Daoy (cell line): ENCODE measurements at regions not wholly inside any gene's neighbourhood (a gene's known extent, or its start where the extent isn't known, plus 50 kb on each side); places are given as distances from the start of the nearest gene placed in this dataset.

Experiments
- DNase-seq: peaks from one replicate; pipeline ENCODE4 v3.0.0-alpha.2; 2015; ENCODE audit warnings: low read depth

DNA sequence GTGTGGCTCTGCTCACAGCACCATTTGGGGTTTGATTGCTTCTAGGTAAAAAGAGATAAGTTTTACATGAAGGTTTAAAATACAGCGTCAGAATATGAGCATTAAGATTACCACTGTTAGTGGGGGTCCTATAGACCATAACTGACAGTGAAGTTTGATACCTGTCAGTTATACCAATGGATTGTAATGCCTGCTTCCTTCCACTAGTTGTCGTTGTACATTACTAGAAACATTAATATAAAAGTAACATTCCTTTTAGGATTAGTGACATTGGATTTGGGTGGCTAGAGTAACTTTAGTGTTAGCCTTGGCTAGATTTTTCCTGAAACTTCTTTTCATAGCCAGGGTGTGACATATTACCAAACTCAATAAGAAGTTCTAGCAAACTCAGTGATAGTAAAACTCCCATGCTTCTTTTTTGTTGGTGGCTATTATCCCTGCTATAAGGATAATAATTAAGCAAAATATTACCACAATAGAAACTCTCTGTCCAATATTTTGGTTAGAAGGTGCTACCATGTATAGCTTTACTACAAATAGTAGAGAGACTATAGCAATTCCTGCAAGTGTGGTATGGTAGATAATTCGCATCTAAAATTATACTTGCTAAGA lies 57.1 kb downstream of the FAM181B start:
- DNase-seq: no peak

DNA sequence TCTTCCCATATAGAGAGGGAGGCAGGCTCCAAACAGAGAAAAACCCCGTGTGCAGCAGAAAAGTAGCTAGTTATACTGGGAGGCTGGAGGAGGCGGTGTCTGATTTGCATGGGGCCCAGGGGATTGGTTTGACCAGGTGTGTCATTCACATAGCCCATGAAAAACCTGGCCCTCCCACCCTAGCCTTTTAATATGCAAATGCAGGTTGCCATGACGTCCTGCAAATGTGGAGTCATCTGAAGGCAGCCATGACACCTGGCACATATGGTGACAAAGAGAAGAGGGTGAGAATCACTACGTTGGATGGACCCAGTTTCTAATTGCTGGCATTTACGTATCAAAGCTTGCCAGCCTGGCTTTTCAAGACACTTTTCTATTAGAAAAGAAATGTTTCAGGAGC lies 57.8 kb downstream of the FAM181B start:
- DNase-seq: peak; percentile 15

DNA sequence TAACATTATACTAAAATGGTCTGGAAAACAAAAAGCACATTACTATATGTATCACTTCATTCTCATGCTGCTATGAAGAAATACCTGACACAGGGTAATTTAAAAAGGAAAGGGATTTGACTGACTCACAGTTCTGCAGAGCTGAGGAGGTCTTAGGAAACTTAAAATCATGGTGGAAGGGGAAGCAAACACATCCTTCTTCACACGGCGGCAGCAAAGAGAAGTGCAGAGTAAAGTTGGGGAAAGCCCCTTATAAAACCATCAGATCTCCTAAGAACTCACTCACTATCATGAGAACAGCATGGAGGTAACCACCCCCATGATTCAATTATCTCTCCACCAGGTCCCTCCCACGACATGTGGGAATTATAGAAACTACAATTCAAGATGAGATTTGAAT lies 60.0 kb downstream of the FAM181B start:
- no peak for DNase-seq

DNA sequence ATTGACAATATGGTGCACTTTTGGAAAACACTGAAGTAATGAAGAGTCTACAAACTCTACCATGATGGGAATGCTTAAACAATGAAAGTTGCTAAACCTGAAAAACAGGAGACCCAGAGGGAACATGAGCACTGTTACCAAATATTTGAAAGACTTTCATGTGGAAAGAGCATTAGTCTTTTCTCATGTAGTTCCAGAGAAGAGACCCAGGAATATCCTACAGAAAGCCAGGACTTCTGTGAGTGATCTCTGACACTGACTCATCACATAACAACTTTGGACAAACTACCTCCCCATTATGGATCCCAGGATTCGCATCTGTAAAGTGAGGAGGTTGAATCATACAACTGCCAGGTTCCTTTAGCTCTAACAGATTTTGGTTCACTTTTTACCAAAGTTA lies 62.2 kb downstream of the FAM181B start:
- no peak for DNase-seq

DNA sequence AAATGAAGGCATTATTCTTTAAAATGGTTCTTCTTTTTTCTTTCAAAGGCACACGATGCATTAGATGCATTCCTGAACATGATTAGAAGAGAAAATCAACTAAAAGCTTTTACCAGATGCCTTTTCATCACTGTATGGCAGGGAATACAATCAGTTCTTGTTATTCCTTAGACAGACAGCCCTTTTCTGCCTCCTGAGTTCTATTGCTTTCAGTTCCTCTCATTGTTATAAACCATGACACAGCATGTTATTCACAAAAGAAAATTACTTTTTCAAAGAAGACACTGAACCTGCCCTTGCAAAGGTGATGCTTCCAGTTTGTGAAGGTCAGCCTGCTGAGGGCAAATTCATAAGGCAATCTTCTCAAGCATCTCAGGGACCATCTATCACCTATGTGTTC lies 70.1 kb downstream of the FAM181B start:
- DNase-seq: no peak

DNA sequence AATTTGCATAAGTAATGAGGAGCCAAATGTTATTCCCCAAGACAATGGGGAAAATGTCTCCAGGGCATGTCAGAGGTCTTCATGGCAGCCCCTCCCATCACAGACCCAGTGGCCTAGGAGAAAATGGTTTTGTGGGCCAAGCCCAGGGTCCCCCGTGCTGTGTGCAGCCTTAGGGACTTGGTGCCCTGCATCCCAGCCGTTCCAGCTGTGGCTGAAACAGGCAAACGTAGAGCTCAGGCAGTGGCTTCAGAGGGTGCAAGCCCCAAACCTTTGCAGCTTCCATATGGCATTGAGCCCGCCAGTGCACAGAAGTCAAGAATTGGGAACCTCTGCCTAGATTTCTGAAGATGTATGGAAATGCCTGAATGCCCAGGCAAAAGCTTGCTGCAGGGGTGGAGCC lies 79.9 kb downstream of the FAM181B start:
- DNase-seq: no peak

DNA sequence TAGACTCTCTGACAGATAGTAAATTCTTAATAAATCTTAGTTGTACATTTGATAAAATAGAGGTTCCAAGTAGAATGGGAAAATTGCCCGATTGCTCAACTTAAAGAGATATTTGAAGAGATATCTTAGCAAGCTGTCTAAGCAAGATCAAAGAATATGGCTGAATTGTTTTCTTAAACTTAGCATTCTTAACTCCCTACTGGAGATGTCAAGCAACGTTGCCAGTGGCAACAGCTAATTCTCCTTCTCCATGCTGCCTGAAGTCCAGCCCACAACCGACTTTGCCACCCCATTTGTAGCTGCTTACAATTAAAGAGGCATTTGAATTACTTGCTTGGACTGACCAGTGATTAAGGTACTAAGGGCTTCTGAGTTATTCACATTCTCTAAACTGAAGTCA lies 94.4 kb downstream of the FAM181B start:
- no peak for DNase-seq

DNA sequence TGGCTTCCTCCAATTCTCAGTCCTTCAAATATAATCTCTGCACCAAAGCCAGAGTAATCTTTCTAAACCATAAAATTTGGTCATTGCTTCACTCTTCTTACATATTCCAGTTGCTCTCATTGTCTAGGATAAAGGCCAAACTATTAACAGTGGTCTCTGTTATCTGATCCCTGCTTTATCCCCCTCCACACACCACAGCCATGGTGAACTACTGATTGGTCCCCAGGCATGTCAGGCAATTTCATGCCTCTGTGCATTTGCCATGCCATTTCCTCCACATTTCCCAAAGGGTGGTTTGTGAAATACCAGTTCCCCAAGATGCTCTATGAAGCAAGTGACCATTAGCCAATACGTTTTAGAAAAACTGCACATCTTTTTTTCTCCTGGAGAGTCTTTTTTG lies 97.0 kb downstream of the FAM181B start:
- DNase-seq: no peak

DNA sequence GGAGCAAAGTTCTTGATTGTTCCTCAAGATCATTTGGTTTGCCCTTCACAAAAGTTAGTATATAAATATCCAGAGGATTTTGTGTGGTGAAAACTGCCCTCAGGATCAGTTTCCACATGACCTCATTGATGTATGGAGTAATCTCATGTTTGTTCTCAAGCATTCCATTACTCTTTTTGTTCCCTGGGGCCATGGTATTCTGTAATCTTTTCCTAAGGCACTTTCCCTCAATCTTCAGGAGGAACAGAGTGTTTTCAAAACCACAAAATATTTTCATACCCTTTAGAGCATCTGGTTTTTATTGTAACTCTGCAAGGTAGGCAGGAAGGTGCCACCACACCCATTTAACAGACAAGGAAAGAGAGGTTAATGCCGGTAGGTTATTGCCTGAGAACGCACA lies 99.6 kb downstream of the FAM181B start:
- no peak for DNase-seq

DNA sequence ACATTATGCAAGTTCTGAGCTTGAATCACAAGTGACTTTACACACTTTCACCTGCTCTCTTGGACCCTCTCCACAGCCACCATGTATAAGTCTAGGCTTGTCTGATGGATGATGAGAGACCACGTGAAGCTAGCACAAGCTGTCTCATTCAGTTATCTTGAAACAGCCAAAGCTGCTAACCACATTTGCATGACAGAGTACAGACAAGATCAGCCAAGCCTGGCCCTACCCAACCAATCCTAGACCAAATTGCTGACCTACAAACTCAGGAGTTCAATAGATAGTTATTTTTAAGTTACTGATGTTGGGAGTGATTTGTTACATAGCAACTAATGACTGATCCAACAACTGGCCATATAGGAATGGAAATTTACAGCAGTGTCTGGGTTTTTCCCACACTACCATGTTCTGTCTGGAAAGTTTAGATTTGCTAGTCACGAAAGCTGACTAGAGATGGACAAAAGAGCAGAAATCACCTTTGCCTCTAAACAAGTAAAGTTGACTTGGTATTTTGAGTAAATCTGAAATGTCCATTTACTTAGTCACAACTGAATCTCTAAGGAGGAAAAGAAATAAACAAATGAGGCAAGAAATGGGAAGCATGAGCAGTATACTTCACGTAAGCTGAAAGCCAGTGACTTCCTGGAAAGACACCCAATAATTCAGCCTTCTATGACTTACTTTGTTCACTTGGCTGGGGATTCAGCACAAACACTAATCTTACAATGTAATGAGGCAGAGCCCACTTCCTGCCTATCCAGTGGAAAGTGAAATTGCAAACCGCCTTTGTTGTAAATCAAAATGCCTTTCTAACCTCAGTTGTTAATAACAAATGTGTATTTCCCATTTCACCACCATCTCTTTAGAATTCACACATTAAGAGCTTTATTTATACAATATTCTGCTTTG lies 101.7 kb downstream of the FAM181B start:
- no peak for DNase-seq

DNA sequence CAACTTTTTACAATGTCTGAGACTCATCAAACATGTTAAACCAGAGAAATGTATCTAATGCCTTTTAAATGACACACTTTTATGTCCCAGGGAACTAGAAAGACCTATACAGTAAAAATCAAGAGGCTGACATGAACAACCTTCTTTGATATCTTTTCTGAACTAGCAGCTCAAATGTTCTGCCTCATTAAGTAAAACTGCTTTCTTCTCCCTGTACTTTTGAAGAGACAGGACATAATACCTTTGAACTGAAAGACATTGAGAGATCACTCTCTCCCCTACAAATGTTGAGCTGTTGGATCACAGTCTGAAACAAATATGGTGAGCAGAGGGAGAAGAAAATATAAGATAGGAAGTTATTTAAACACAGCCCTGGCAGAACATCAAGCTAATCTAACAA lies 123.0 kb downstream of the FAM181B start:
- no peak for DNase-seq

DNA sequence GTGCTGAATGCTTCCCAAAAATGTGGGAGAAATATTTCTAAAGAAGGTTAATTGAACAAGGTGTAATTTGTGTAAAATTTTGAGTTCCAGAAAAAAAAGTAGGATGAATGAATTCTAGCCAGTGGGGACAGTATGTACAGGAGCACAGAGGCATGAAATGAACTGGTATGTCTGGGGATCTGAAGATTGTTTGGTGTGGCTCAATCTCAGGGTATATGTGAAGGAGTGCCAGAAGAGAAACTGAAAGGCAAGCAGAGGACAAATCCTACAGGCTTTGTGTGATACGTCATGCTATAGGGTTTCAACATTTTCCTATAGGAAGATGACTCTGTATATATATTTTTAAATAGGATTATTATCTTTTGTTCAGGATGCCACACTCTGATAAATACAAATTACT lies 126.9 kb downstream of the FAM181B start:
- DNase-seq: no peak

DNA sequence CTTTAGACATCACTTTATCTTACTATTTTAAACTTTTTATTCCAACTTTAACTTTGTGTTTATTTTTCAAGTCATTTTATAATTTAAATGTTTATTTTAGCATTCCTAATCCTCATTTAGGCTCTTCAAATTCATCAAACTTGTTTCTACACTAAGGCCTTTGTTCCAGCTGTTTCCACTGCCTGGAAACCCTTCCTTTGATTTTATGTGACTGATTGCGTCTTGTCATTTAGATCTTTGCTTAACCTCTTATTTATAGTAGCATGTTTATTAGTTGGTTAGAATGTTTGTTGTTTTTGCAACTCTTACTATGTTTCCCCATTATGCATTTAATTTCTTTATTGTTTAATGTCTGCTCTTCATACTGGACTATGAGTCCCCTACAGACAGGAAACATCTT lies 132.0 kb downstream of the FAM181B start:
- DNase-seq: no peak

DNA sequence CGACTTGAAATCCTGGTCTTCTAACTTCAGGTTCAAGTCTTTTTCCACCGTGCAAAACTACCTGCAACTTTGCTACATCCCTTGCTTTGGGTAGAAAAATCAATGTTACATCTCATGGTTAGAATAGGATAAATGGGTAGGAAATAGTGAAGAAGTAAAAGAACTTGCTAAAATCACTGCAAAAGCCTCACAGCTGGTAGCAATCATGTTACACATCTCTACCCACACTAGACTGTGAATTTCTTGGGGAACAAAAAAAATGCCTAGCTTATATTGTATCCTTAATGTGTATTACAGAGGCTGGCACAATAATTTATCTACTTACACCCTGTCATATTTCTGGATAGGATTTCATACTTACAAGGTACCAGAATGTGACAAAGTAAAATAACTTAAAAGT lies 133.8 kb downstream of the FAM181B start:
- no peak for DNase-seq

DNA sequence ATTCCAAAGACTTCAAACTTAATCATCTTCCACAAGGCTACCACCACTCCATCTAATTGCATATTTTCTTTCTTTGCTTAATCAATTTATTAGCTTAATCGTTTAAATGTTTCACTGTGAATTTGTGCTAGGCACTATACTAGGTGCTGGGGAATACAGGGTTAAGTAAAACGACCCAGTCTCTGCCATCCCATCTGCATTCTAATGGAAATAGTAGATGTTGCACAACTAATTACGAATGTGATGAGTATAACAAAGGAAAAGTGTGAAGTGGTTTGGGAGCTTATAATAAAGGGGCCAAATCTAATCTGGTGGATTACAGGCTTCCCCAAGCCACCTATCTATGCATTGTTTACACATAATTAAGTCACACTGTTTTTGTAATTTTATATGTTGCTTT lies 147.1 kb downstream of the FAM181B start:
- no peak for DNase-seq

DNA sequence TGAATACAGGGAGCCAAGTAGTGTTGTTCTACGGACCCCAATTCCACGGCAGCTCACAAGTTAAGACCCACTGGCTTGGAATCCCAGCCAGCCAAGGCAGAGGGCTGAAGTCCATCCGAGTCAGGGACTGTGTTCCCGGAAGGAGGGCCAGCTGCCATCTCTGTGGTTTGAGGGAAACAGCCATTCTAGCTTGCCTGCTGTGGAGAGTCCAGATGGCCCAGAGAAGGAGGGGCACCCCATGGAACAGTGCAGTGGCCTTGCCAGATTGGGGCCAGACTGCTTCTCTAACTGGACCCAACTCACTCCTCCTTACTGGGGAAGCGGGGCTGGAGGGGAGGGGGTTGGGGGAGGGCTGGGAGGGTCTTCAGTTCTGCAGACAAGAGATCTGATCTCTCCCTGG lies 156.4 kb downstream of the FAM181B start:
- no peak for DNase-seq

DNA sequence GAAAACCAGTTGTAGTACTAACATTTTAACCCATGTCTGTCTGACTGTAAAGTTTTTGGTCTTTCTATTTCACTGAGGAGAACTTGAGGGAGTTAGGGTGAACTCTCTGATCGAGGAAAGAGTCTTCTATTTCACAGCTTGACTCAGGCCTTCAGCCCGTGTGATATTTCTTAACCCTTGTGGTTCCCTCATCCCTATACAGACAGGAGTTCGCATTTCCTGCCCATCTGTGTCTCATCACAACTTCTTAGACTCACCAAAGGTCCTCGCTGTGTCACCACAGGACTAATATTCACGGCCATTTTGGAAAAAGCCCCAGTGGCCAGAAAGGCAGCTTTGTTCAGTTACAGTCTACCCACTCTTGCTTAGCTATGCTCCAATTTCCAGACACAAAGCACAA lies 172.8 kb downstream of the FAM181B start:
- no peak for DNase-seq

DNA sequence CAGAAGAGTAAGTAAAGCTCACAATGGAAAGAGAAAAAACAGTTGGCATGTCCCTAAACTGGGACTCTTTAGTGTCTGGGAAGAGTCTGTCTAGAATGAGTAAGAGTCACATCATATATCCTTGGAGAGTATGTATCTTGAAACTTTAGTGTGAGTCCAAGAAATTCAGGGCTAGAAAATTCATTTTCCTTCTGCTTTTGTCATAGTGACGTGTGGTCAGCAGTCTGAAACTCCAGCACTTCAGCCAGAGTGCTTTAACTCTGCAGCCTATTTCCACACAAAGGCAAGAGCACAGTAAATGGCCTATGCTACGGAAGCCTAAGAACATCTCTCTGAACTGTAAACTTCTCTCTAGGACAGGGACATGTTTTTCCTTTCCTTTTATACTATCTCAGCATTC lies 174.1 kb downstream of the FAM181B start:
- no peak for DNase-seq

DNA sequence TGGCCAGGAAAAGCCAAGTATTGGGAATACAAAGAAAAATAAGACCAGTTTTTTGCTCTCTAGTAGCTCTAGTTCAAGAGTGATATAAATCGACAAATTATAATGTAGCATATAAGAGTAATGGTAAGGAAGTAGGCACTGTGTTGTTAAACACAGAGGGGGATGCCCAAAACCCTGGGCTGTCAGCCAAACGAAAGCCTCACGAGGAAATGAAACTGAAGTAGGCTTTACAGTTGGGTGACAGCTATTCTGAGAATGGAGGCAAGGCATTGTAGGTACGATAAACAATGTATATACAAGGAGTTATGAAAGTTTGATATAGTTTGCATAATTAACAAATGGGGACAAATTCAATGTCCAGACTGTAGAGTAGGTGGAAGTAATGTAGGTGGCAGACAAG lies 176.4 kb downstream of the FAM181B start:
- DNase-seq: no peak

DNA sequence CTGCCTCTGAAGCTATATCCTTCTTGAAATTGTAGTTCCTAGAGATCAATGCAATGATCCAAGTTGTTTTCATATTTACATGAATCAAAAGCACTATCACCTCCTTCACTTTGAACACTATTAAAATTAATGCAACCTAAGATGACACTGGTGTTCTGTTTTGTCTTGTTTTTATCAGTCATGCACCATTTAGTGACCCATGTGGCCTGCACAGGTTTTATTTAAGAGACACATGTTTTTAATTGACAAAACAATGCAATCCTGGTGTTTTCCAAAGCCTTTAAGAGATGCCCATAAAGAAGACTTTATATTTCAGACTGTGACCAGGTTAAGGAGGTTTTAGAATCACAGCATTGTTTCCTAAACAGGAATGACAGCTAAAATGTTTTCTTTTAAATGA lies 177.5 kb downstream of the FAM181B start:
- no peak for DNase-seq

DNA sequence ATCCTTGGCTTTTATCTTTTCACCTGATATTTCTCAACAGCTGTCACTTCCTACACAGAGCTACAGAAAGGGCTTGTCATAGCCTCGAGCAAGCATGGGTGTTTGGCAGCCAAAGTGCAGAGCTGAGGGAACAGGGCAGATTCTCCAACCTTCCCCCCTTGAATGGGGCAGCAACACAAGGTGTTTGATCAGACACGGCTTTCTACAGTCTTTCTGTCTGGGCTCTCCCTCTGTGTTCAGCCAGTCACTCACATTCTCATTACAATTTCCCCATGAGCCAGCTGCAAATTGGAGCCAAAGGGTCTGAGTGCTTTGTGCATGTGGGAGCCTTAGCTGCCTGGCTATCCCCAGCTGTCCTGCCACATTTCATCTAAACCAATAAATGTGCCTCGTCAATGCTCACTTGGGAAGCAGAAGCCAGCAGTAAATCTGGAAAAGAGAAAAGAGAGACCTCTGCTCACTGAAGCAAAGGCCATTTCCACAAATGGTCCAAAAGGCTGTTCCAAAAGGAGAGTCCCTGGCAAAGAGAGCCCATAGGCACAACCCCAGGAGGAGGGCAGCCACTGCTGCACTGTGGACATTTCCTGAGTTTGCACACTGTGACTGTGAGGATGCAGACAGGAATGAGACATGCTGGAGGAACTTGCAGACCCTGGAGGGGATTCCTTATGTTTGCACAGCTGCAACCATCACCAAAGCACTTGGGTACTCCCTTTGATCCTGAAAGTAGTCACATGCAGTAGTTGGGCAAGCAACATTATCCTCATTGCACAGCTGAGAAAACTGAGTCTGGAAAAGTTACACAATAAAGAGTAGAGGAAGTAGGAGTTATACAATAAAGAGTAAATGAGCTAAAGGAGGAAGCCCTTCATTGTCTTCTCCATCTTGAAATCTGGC lies 186.8 kb downstream of the FAM181B start:
- DNase-seq: no peak

DNA sequence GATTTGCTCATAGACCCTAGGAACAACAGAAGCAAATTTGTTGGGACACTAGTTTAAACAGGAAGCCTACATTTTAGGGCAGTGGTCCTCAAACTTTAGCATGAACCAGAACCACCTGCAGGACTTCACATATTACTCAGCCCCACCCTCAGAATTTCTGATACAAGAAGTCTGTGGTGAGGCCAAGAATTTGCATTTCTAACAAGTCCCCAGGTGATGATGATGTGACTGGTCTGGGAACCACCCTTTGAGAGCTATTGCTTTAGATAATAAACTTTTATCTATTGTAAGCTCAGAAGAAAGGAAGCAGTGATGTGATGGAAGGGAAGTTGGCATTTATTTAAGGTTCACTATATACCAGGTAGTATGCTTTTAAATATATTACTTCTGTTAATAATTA lies 194.0 kb downstream of the FAM181B start:
- DNase-seq: no peak

DNA sequence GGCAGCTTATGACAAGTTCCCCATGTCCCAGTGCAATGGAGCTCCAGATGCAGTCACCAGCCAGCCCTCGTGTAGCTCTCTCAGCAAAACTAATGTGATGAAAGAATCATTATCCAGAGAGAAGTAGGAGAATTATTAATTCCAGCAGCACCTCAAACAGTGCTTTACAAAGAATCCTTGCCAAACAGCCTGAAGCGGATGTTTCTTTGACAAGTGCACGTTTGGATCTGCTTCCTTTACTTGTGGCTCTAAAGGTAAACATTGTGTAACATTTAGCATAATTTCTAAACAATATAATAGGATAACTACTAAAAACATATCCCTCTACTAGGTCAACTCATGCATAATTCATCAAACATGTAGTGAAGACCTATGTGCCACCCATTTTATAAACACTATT lies 197.0 kb downstream of the FAM181B start:
- no peak for DNase-seq
